Neural progenitor cell (in vitro differentiated cells): ENCODE measurements at regions not wholly inside any gene's neighbourhood (a gene's known extent, or its start where the extent isn't known, plus 50 kb on each side); places are given as distances from the start of the nearest gene placed in this dataset.

Experiments used
- DNase-seq: peaks from one replicate; pipeline ENCODE4 v3.0.0-alpha.2; 2016; ENCODE audit warnings: low spot score
- H2AFZ ChIP-seq: fragments of 200-600 bp; sonication (generic); replicated peaks from 2 replicates; pipeline ENCODE4 v1.6.1; 2016; ENCODE audit warnings: antibody characterized with exemption
- H3F3A ChIP-seq: fragments of 200-600 bp; sonication (generic); 2 replicates; pipeline ENCODE4 v1.6.1; 2016; ENCODE audit warnings: antibody characterized with exemption, low read depth
- H3K27ac ChIP-seq: fragments of 200-600 bp; sonication (generic); 2 replicates; pipeline ENCODE4 v1.5.1; 2016; ENCODE audit warnings: mild to moderate bottlenecking
- H3K27me3 ChIP-seq: fragments of 200-600 bp; sonication (generic); 2 replicates; pipeline ENCODE4 v1.6.1; 2016; ENCODE audit warnings: mild to moderate bottlenecking, moderate library complexity
- H3K36me3 ChIP-seq: fragments of 200-600 bp; sonication (generic); 2 replicates; pipeline ENCODE4 v1.5.1; 2016
- H3K4me1 ChIP-seq: fragments of 200-600 bp; sonication (generic); 2 replicates; pipeline ENCODE4 v1.6.1; 2016; ENCODE audit warnings: mixed run types
- H3K4me2 ChIP-seq: fragments of 200-600 bp; sonication (generic); 2 replicates; pipeline ENCODE4 v1.6.1; 2016
- H3K4me3 ChIP-seq: fragments of 200-600 bp; sonication (generic); 2 replicates; pipeline ENCODE4 v1.5.1; 2016
- H3K79me2 ChIP-seq: fragments of 200-600 bp; sonication (generic); 2 replicates; pipeline ENCODE4 v1.6.1; 2016; ENCODE audit warnings: low read depth
- H3K9ac ChIP-seq: fragments of 200-600 bp; sonication (generic); 2 replicates; pipeline ENCODE4 v1.6.1; 2016
- H3K9me3 ChIP-seq: fragments of 200-600 bp; sonication (generic); 2 replicates; pipeline ENCODE4 v1.5.1; 2016; ENCODE audit warnings: low read depth
- H4K20me1 ChIP-seq: fragments of 200-600 bp; sonication (generic); 2 replicates; pipeline ENCODE4 v1.6.1; 2016; ENCODE audit warnings: low read depth
- H3K27ac Mint-ChIP-seq: 3 replicates; pipeline ENCODE4 v1.8.0; 2021; ENCODE audit warnings: mixed read lengths
- H3K27me3 Mint-ChIP-seq: 2 replicates; pipeline ENCODE4 v1.8.0; 2022; ENCODE audit warnings: low read depth, mild to moderate bottlenecking, inconsistent platforms, moderate library complexity, mixed read lengths; ENCODE audit not compliant: insufficient read depth
- H3K36me3 Mint-ChIP-seq: 3 replicates; pipeline ENCODE4 v1.8.0; 2021; ENCODE audit warnings: mixed read lengths
- H3K4me1 Mint-ChIP-seq: 3 replicates; pipeline ENCODE4 v1.8.0; 2021; ENCODE audit warnings: mixed read lengths
- H3K4me3 Mint-ChIP-seq: 3 replicates; pipeline ENCODE4 v1.8.0; 2021; ENCODE audit warnings: mild to moderate bottlenecking, moderate library complexity, mixed read lengths
- H3K9me3 Mint-ChIP-seq: 3 replicates; pipeline ENCODE4 v1.8.0; 2020; ENCODE audit warnings: mixed read lengths
- EZH2 ChIP-seq: fragments of 200-600 bp; sonication (generic); IDR thresholded peaks from 2 replicates; pipeline ENCODE4 v1.6.1; 2017; ENCODE audit warnings: antibody characterized with exemption, mild to moderate bottlenecking, moderate library complexity
- EZH2phosphoT487 ChIP-seq: fragments of 200-600 bp; sonication (generic); IDR thresholded peaks from 2 replicates; pipeline ENCODE4 v1.6.1; 2017; ENCODE audit warnings: antibody characterized with exemption
- TF ChIP-seq, protein P1 (sequence below): fragments of 200-600 bp; sonication (generic); IDR thresholded peaks from 2 replicates; pipeline ENCODE4 v1.5.1; 2017; ENCODE audit warnings: antibody characterized with exemption, mild to moderate bottlenecking

DNA sequence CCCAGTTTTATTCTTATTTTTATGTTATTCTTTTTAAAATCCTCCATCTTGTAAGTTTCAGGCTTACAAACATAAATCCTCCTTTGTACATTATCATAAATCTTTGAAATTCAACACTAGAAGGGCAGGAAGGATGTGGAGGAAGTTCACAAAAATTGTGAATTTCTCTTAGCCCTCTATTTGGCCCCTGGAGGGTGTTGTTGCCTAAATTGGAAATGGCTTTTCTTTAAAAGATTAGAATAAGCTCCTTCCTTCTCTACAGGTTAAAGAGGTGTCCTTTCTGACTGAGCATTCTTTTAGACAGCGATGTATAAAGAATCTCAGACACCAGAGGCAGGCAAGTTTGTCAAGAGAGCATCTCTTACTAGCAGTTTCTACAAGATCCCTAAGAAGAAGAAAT is 391.7 kb upstream of the OR4E1 start:
- no peak overlapping the region for H3K9ac ChIP-seq
- H3K27me3 ChIP-seq = peaks cover 37% of the 10 kb centered on the region
- no peaks in the 10 kb centered on the region for H3K36me3 ChIP-seq
- H3K9me3 Mint-ChIP-seq = no peaks in the 10 kb centered on the region
- H3K27me3 Mint-ChIP-seq = peaks cover 3% of the 10 kb centered on the region
- no peak overlapping the region for H3K4me2 ChIP-seq
- H3F3A ChIP-seq = no peaks in the 10 kb centered on the region
- H3K4me1 ChIP-seq = peaks cover 4% of the 10 kb centered on the region
- H3K4me1 Mint-ChIP-seq = peaks cover 3% of the 10 kb centered on the region
- TF ChIP-seq EZH2phosphoT487 = no peak
- TF ChIP-seq, protein P1, sequence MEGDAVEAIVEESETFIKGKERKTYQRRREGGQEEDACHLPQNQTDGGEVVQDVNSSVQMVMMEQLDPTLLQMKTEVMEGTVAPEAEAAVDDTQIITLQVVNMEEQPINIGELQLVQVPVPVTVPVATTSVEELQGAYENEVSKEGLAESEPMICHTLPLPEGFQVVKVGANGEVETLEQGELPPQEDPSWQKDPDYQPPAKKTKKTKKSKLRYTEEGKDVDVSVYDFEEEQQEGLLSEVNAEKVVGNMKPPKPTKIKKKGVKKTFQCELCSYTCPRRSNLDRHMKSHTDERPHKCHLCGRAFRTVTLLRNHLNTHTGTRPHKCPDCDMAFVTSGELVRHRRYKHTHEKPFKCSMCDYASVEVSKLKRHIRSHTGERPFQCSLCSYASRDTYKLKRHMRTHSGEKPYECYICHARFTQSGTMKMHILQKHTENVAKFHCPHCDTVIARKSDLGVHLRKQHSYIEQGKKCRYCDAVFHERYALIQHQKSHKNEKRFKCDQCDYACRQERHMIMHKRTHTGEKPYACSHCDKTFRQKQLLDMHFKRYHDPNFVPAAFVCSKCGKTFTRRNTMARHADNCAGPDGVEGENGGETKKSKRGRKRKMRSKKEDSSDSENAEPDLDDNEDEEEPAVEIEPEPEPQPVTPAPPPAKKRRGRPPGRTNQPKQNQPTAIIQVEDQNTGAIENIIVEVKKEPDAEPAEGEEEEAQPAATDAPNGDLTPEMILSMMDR = no peak
- TF ChIP-seq EZH2 = no peak
- no peaks in the 10 kb centered on the region for H3K36me3 Mint-ChIP-seq
- H2AFZ ChIP-seq = no peak overlapping the region
- H3K79me2 ChIP-seq = no peaks in the 10 kb centered on the region
- no peak overlapping the region for H3K27ac Mint-ChIP-seq
- no peak overlapping the region for H3K27ac ChIP-seq
- no peaks in the 10 kb centered on the region for H4K20me1 ChIP-seq
- H3K4me3 Mint-ChIP-seq = no peak overlapping the region
- DNase-seq = no peak
- H3K4me3 ChIP-seq = no peak overlapping the region
- H3K9me3 ChIP-seq = no peaks in the 10 kb centered on the region

DNA sequence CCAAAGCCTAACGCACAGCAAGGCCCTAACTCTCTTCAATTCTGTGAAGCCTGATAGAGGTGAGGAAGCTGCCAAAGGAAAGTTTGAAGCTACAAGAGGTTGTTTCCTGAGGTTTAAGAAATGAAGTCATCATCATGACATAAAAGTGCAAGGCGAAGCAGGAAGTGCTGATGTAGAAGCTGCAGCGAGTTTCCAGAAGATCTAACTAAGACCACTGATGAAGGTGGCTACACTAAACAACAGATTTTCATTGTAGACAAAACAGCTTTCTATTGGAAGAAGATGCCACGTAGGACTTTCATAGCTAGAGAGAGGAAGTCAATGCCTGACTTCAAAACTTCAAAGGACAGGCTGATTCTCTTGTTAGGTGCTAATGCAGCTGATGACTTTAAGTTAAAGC is 385.6 kb upstream of the OR4E1 start:
- Mint-ChIP-seq H3K4me1 (no peaks in the 10 kb centered on the region), H3K4me3 (no peak overlapping the region), H3K27me3 (peaks cover 3% of the 10 kb centered on the region), H3K9me3 (peaks cover 5% of the 10 kb centered on the region), H3K27ac (no peak overlapping the region), H3K36me3 (peaks cover 2% of the 10 kb centered on the region)
- DNase-seq = no peak
- Histone ChIP-seq H3K27me3 (no peaks in the 10 kb centered on the region), H3K9ac (no peak overlapping the region), H3K4me1 (no peaks in the 10 kb centered on the region), H3F3A (no peaks in the 10 kb centered on the region), H3K4me2 (no peak overlapping the region), H2AFZ (no peak overlapping the region), H4K20me1 (no peaks in the 10 kb centered on the region), H3K27ac (no peak overlapping the region), H3K36me3 (no peaks in the 10 kb centered on the region), H3K4me3 (no peak overlapping the region), H3K79me2 (no peaks in the 10 kb centered on the region), H3K9me3 (no peaks in the 10 kb centered on the region)
- TF ChIP-seq EZH2phosphoT487 (no peak), EZH2 (no peak)
- TF ChIP-seq, protein P1 = no peak

DNA sequence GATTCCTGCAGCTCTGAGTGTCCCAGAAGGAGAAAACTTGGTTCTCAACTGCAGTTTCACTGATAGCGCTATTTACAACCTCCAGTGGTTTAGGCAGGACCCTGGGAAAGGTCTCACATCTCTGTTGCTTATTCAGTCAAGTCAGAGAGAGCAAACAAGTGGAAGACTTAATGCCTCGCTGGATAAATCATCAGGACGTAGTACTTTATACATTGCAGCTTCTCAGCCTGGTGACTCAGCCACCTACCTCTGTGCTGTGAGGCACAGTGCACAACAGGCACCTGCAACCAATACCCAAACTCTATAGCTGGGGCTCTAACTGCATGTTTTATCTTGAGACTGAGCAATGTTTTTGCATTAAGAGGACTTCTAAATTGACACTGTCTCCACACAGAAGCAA is 379.2 kb upstream of the OR4E1 start:
- Mint-ChIP-seq H3K27me3 (peaks cover 2% of the 10 kb centered on the region), H3K9me3 (no peaks in the 10 kb centered on the region), H3K27ac (peak overlapping the region; percentile 47), H3K36me3 (no peaks in the 10 kb centered on the region), H3K4me1 (peaks cover 13% of the 10 kb centered on the region), H3K4me3 (no peak overlapping the region)
- H2AFZ ChIP-seq = peak overlapping the region; percentile 94
- H3K4me1 ChIP-seq = no peaks in the 10 kb centered on the region
- no peaks in the 10 kb centered on the region for H3F3A ChIP-seq
- no peak overlapping the region for H3K4me3 ChIP-seq
- no peak for DNase-seq
- H3K9me3 ChIP-seq = no peaks in the 10 kb centered on the region
- no peak overlapping the region for H3K27ac ChIP-seq
- H3K36me3 ChIP-seq = no peaks in the 10 kb centered on the region
- no peaks in the 10 kb centered on the region for H3K79me2 ChIP-seq
- H3K27me3 ChIP-seq = no peaks in the 10 kb centered on the region
- TF ChIP-seq EZH2phosphoT487 = no peak
- TF ChIP-seq, protein P1 = no peak
- no peak overlapping the region for H3K4me2 ChIP-seq
- no peak overlapping the region for H3K9ac ChIP-seq
- H4K20me1 ChIP-seq = no peaks in the 10 kb centered on the region

DNA sequence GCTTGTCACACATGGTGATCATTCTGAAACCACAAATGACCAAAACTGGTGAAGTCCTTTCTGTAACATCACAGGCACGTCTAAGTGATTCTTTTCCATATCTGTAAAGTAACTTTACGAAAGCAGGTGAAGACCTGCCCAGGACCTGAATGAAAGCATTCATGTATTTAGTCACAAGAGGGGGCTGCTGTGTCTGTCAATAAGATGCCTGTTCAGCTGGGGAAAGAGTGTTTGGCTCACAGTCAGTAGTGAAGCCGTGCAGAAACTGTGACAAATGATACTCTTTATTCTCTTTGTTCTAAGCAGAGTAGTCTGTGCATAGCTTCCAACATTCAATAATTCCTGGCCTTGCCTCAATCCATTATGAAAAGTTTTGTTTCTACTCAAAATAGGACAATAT is 373.5 kb upstream of the OR4E1 start:
- TF ChIP-seq, protein P1 = peak; percentile 61
- TF ChIP-seq EZH2 (no peak), EZH2phosphoT487 (no peak)
- Histone ChIP-seq H3K4me2 (peak overlapping the region; percentile 16), H3K79me2 (no peaks in the 10 kb centered on the region), H2AFZ (peak overlapping the region; percentile 55), H3F3A (no peaks in the 10 kb centered on the region), H3K4me3 (no peak overlapping the region), H3K27ac (no peak overlapping the region), H4K20me1 (no peaks in the 10 kb centered on the region), H3K9ac (no peak overlapping the region), H3K36me3 (no peaks in the 10 kb centered on the region), H3K9me3 (no peaks in the 10 kb centered on the region), H3K27me3 (peaks cover 5% of the 10 kb centered on the region), H3K4me1 (peaks cover 3% of the 10 kb centered on the region)
- Mint-ChIP-seq H3K4me1 (peaks cover 12% of the 10 kb centered on the region), H3K36me3 (no peaks in the 10 kb centered on the region), H3K9me3 (no peaks in the 10 kb centered on the region), H3K27me3 (peaks cover 2% of the 10 kb centered on the region), H3K27ac (no peak overlapping the region), H3K4me3 (no peak overlapping the region)
- peak; percentile 76 for DNase-seq
